GM12878 (cell line): ENCODE measurements at regions not wholly inside any gene's neighbourhood (a gene's known extent, or its start where the extent isn't known, plus 50 kb on each side); places are given as distances from the start of the nearest gene placed in this dataset.

ENCODE experiments used
- ASH2L ChIP-seq: fragments of 300-600, 200-600 bp; sonication (generic); IDR thresholded peaks from 2 replicates; pipeline ENCODE4 v1.6.1; 2017; ENCODE audit warnings: low read depth, mild to moderate bottlenecking, borderline replicate concordance
- CBFB ChIP-seq: IDR thresholded peaks from 2 replicates; pipeline ENCODE4 v1.6.1; 2016; ENCODE audit warnings: antibody characterized with exemption, low read depth
- CUX1 ChIP-seq: IDR thresholded peaks from 2 replicates; pipeline ENCODE4 v1.6.1; 2012; ENCODE audit warnings: improper control_type of control experiment, low read depth, low read length; ENCODE audit not compliant: insufficient replicate concordance
- MEF2B ChIP-seq: fragments of 450-650 bp; IDR thresholded peaks from 2 replicates; pipeline ENCODE4 v1.6.1; 2018; ENCODE audit warnings: mild to moderate bottlenecking, moderate library complexity; ENCODE audit not compliant: partially characterized antibody, poor library complexity, severe bottlenecking
- MTA2 ChIP-seq: fragments of 450-650 bp; IDR thresholded peaks from 2 replicates; pipeline ENCODE4 v1.6.1; 2016; ENCODE audit warnings: low read depth, mild to moderate bottlenecking, moderate library complexity
- NFYA ChIP-seq: IDR thresholded peaks from 2 replicates; pipeline ENCODE4 v1.6.1; 2011; ENCODE audit warnings: low read depth, mild to moderate bottlenecking, low read length, improper control_type of control experiment, borderline replicate concordance
- STAT3 ChIP-seq: IDR thresholded peaks from 2 replicates; pipeline ENCODE4 v1.6.1; 2011; ENCODE audit warnings: low read depth, low read length, improper control_type of control experiment
- TBL1XR1 ChIP-seq: IDR thresholded peaks from 2 replicates; pipeline ENCODE4 v1.6.1; 2012; ENCODE audit warnings: low read depth, low read length, improper control_type of control experiment
- WRNIP1 ChIP-seq: IDR thresholded peaks from 2 replicates; pipeline ENCODE4 v1.6.1; 2011; ENCODE audit warnings: low read depth, low read length, improper control_type of control experiment, borderline replicate concordance
- TF ChIP-seq, protein P1 (sequence below): fragments of 450-650 bp; IDR thresholded peaks from 2 replicates; pipeline ENCODE4 v1.6.1; 2016; ENCODE audit warnings: mild to moderate bottlenecking, moderate library complexity, borderline replicate concordance
- TF ChIP-seq, protein P2 (sequence below): IDR thresholded peaks from 2 replicates; pipeline ENCODE4 v1.6.1; 2012; ENCODE audit warnings: low read depth, low read length, improper control_type of control experiment

DNA sequence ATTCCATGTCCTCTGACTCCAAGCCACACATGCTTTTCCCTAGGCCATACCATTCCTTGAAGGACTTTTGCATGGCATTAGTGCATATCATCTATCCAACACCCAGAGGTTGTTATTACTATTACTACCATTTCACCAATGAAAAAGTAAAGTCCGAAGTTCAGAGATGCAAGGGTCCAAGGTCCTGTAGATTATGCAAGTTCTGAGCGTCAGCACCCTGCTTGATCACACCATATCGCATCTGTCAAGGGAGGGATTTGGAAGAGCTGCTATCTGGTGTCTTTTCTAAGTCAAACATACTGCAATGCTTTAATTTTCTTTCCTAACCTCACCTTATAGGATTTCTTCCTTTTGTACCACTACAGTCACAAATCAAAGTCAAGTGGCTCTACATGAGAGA, 214.7 kb upstream of the CADM1 start (continued):
- TF ChIP-seq MTA2 (no peak), WRNIP1 (no peak), TBL1XR1 (no peak), STAT3 (no peak), NFYA (no peak), CUX1 (no peak), MEF2B (no peak), CBFB (no peak), ASH2L (no peak)
- TF ChIP-seq, protein P1, sequence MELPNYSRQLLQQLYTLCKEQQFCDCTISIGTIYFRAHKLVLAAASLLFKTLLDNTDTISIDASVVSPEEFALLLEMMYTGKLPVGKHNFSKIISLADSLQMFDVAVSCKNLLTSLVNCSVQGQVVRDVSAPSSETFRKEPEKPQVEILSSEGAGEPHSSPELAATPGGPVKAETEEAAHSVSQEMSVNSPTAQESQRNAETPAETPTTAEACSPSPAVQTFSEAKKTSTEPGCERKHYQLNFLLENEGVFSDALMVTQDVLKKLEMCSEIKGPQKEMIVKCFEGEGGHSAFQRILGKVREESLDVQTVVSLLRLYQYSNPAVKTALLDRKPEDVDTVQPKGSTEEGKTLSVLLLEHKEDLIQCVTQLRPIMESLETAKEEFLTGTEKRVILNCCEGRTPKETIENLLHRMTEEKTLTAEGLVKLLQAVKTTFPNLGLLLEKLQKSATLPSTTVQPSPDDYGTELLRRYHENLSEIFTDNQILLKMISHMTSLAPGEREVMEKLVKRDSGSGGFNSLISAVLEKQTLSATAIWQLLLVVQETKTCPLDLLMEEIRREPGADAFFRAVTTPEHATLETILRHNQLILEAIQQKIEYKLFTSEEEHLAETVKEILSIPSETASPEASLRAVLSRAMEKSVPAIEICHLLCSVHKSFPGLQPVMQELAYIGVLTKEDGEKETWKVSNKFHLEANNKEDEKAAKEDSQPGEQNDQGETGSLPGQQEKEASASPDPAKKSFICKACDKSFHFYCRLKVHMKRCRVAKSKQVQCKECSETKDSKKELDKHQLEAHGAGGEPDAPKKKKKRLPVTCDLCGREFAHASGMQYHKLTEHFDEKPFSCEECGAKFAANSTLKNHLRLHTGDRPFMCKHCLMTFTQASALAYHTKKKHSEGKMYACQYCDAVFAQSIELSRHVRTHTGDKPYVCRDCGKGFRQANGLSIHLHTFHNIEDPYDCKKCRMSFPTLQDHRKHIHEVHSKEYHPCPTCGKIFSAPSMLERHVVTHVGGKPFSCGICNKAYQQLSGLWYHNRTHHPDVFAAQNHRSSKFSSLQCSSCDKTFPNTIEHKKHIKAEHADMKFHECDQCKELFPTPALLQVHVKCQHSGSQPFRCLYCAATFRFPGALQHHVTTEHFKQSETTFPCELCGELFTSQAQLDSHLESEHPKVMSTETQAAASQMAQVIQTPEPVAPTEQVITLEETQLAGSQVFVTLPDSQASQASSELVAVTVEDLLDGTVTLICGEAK, result no peak
- TF ChIP-seq, protein P2, sequence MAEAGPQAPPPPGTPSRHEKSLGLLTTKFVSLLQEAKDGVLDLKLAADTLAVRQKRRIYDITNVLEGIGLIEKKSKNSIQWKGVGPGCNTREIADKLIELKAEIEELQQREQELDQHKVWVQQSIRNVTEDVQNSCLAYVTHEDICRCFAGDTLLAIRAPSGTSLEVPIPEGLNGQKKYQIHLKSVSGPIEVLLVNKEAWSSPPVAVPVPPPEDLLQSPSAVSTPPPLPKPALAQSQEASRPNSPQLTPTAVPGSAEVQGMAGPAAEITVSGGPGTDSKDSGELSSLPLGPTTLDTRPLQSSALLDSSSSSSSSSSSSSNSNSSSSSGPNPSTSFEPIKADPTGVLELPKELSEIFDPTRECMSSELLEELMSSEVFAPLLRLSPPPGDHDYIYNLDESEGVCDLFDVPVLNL, result no peak
- TF ChIP-seq, all 136 proteins: peak for 0
